PFSK-1 (cell line): ENCODE measurements at regions not wholly inside any gene's neighbourhood (a gene's known extent, or its start where the extent isn't known, plus 50 kb on each side); places are given as distances from the start of the nearest gene placed in this dataset.

ENCODE experiments used
- FOXP2 ChIP-seq: optimal IDR thresholded peaks from 2 replicates; pipeline ENCODE3; 2011; ENCODE audit warnings: borderline replicate concordance, control low read depth, inconsistent platforms; ENCODE audit not compliant: insufficient read depth; ENCODE audit errors: extremely low read length, extremely low read depth
- POLR2AphosphoS5 ChIP-seq: IDR thresholded peaks from 2 replicates; pipeline ENCODE4 v1.6.1; 2012; ENCODE audit warnings: low read depth, mild to moderate bottlenecking, control low read depth, low read length, moderate library complexity
- SIN3A ChIP-seq: IDR thresholded peaks from 2 replicates; pipeline ENCODE4 v1.6.1; 2012; ENCODE audit warnings: mild to moderate bottlenecking, low read length, moderate library complexity, borderline replicate concordance; ENCODE audit not compliant: insufficient read depth
- TAF1 ChIP-seq: IDR thresholded peaks from 2 replicates; pipeline ENCODE4 v1.6.1; 2012; ENCODE audit warnings: low read length, control low read depth, borderline replicate concordance; ENCODE audit not compliant: insufficient read depth
- TF ChIP-seq, protein P1 (sequence below), 2 experiments: IDR thresholded peaks; 2 replicates each; pipeline versions ENCODE4 v1.6.1 to v1.8.0; 2011 to 2012; ENCODE audit warnings: low read depth in 2 of 2, low read length in 2 of 2, control low read depth in 1 of 2, inconsistent platforms in 1 of 2, mild to moderate bottlenecking in 1 of 2, moderate library complexity in 1 of 2; ENCODE audit not compliant: insufficient read depth in 1 of 2

DNA sequence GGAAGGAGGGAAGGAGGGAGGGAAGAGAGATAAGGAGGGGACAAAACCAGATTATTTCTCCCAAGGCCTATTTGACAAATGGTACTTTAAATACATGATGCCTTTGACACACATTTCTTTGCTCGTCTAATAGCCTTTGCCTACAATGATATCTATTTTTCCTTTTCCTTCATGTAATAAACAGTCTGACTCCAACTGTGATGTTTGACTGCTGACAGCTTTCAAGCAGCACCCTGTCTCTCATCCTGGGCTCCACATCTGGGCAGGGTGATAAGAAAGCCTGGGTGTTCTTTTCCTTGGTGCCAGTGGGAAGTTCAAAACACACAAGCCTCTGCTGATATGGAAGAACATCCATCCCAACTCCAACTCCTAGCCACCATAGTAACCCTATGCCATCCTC is 1277.7 kb upstream of the NXPH2 start:
- TF ChIP-seq, protein P1, sequence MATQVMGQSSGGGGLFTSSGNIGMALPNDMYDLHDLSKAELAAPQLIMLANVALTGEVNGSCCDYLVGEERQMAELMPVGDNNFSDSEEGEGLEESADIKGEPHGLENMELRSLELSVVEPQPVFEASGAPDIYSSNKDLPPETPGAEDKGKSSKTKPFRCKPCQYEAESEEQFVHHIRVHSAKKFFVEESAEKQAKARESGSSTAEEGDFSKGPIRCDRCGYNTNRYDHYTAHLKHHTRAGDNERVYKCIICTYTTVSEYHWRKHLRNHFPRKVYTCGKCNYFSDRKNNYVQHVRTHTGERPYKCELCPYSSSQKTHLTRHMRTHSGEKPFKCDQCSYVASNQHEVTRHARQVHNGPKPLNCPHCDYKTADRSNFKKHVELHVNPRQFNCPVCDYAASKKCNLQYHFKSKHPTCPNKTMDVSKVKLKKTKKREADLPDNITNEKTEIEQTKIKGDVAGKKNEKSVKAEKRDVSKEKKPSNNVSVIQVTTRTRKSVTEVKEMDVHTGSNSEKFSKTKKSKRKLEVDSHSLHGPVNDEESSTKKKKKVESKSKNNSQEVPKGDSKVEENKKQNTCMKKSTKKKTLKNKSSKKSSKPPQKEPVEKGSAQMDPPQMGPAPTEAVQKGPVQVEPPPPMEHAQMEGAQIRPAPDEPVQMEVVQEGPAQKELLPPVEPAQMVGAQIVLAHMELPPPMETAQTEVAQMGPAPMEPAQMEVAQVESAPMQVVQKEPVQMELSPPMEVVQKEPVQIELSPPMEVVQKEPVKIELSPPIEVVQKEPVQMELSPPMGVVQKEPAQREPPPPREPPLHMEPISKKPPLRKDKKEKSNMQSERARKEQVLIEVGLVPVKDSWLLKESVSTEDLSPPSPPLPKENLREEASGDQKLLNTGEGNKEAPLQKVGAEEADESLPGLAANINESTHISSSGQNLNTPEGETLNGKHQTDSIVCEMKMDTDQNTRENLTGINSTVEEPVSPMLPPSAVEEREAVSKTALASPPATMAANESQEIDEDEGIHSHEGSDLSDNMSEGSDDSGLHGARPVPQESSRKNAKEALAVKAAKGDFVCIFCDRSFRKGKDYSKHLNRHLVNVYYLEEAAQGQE (IDR thresholded peaks at IDR 0.05; ENCODE audit: insufficient read depth in 1 of 2, low read depth in 2 of 2, low read length in 2 of 2), result no peak
- TF ChIP-seq FOXP2 (no peak), POLR2AphosphoS5 (no peak), SIN3A (no peak), TAF1 (no peak)

DNA sequence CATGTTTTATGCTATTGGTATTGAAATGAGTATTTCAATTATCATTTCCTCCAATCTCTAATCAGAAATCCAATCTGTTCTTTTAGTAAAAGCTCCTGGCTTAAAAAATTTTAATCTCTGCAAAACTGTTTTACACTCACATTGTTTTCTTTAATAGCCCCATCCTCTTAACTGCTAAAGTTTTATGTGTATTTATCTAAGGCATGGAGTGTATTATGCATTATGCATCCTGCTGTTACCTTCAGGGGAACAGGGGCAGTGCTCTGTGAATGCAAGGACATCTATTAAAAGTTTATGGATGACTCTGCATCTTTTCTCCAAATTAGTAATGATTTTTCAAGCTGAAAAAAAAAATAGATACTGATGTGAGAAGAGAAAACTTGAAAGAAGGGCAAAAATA is 1261.6 kb upstream of the NXPH2 start:
- TF ChIP-seq, protein P1 (IDR thresholded peaks at IDR 0.05; ENCODE audit: insufficient read depth in 1 of 2, low read depth in 2 of 2, low read length in 2 of 2), result no peak

- TF ChIP-seq POLR2AphosphoS5, result no peak
- TF ChIP-seq FOXP2, result no peak
- TF ChIP-seq SIN3A, result no peak
- no peak for TF ChIP-seq TAF1
- TF ChIP-seq, protein P1 (IDR thresholded peaks at IDR 0.05; ENCODE audit: insufficient read depth in 1 of 2, low read depth in 2 of 2, low read length in 2 of 2), result no peak
Measured at GRCh38 chr2:140041239-140041638, 1261.0 kb upstream of the NXPH2 start.

- TF ChIP-seq, protein P1 (IDR thresholded peaks at IDR 0.05; ENCODE audit: insufficient read depth in 1 of 2, low read depth in 2 of 2, low read length in 2 of 2), result no peak
- TF ChIP-seq SIN3A, result no peak
Measured at GRCh38 chr2:140033638-140034037, 1253.4 kb upstream of the NXPH2 start.

GRCh38 chr2:140027966-140028365 is 1247.8 kb upstream of the NXPH2 start:
- TF ChIP-seq FOXP2 (no peak), TAF1 (no peak), SIN3A (no peak), POLR2AphosphoS5 (no peak)
- TF ChIP-seq, protein P1 (IDR thresholded peaks at IDR 0.05; ENCODE audit: insufficient read depth in 1 of 2, low read depth in 2 of 2, low read length in 2 of 2), result no peak
